ENCODE measurements at regions not wholly inside any gene's neighbourhood (a gene's known extent, or its start where the extent isn't known, plus 50 kb on each side); places are given as distances from the start of the nearest gene placed in this dataset.

DNA sequence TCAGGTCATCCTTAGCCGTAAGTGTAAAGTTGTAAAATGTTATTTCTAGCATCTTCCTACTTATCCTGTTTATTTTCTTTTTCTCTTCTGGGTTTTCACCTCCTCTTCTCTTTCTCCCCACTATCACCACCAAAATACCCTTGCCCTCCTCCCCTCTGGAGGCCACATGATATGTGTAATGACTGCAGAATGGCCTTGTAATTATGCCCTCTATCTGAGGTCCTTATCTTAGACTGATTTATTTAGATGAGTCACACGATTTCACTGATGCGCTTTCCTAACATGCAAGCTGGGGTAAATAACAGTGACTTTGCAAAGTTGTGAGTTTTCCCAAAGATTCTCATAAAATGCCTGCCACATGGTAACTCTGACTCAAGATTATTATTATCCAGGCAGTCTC is 231.8 kb upstream of the GPRIN3 start:
- no peak for TF ChIP-seq POLR2A (IDR thresholded peaks at IDR 0.05; ENCODE audit: low read depth, low read length)
- TF ChIP-seq POLR2AphosphoS5 (IDR thresholded peaks at IDR 0.05; ENCODE audit: low read depth, low read length), result no peak

Data from GM12892 (cell line).